Keratinocyte (primary cell): ENCODE measurements at regions not wholly inside any gene's neighbourhood (a gene's known extent, or its start where the extent isn't known, plus 50 kb on each side); places are given as distances from the start of the nearest gene placed in this dataset.
A peak's percentile ranks its signal among the peaks of the same experiment; 100 is the strongest.

Source experiments
- DNase-seq: peaks from one replicate; pipeline ENCODE4 v3.0.0-alpha.2; 2011; ENCODE audit warnings: low read depth, missing footprints, low spot score
- FAIRE-seq: peaks from 2 replicates; lab custom pipeline; 2011; peaks lifted over from hg19 to GRCh38; lab: Jason Lieb, UNC
- H2AFZ ChIP-seq: 2 replicates; pipeline ENCODE4 v1.6.0; 2012; ENCODE audit warnings: low read length, control low read depth, inconsistent platforms; ENCODE audit not compliant: control insufficient read depth
- H3K27ac ChIP-seq: 2 replicates; pipeline ENCODE4 v1.5.1; 2011; ENCODE audit warnings: low read length; ENCODE audit not compliant: control insufficient read depth, insufficient read depth
- H3K27me3 ChIP-seq: 3 replicates; pipeline ENCODE4 v1.6.0; 2011; ENCODE audit warnings: low read length; ENCODE audit not compliant: control insufficient read depth, insufficient read depth; ENCODE audit errors: extremely low read depth
- H3K36me3 ChIP-seq, 2 experiments: 2 replicates in 1 of 2; 3 replicates in 1 of 2; pipeline ENCODE4 v1.5.1; 2011; ENCODE audit warnings: low read length in 2 of 2, mild to moderate bottlenecking in 1 of 2; ENCODE audit not compliant: control insufficient read depth in 2 of 2, insufficient read depth in 2 of 2; ENCODE audit errors: extremely low read depth in 1 of 2
- H3K4me1 ChIP-seq: 3 replicates; pipeline ENCODE4 v1.5.1; 2011; ENCODE audit warnings: low read length; ENCODE audit not compliant: control insufficient read depth, insufficient read depth; ENCODE audit errors: extremely low read depth
- H3K4me2 ChIP-seq: 3 replicates; pipeline ENCODE4 v1.6.0; 2011; ENCODE audit warnings: low read depth, low read length; ENCODE audit not compliant: control insufficient read depth, insufficient read depth; ENCODE audit errors: extremely low read depth
- H3K4me3 ChIP-seq, 3 experiments: fragments of 200-600 bp in 1 of 3; sonication (generic) in 1 of 3; 2 replicates in 2 of 3; 3 replicates in 1 of 3; pipeline ENCODE4 v1.5.1; 2011 to 2016; ENCODE audit warnings: low read length in 3 of 3, mild to moderate bottlenecking in 3 of 3, control low read depth in 2 of 3, inconsistent platforms in 1 of 3, low read depth in 1 of 3, mixed read lengths in 1 of 3, mixed run types in 1 of 3, moderate library complexity in 1 of 3; ENCODE audit not compliant: control insufficient read depth in 2 of 3, insufficient read depth in 2 of 3; ENCODE audit errors: extremely low read depth in 1 of 3
- H3K79me2 ChIP-seq: 2 replicates; pipeline ENCODE4 v1.6.0; 2012; ENCODE audit warnings: low read length; ENCODE audit not compliant: control insufficient read depth, insufficient read depth
- H3K9ac ChIP-seq: 3 replicates; pipeline ENCODE4 v1.6.0; 2011; ENCODE audit warnings: low read length; ENCODE audit not compliant: control insufficient read depth, insufficient read depth; ENCODE audit errors: extremely low read depth
- H3K9me1 ChIP-seq: 3 replicates; pipeline ENCODE4 v1.6.0; 2011; ENCODE audit warnings: low read length; ENCODE audit not compliant: control insufficient read depth, insufficient read depth; ENCODE audit errors: extremely low read depth
- H3K9me3 ChIP-seq: 2 replicates; pipeline ENCODE4 v1.5.1; 2012; ENCODE audit warnings: low read depth, low read length; ENCODE audit not compliant: control insufficient read depth
- H4K20me1 ChIP-seq: 3 replicates; pipeline ENCODE4 v1.6.0; 2011; ENCODE audit warnings: low read length; ENCODE audit not compliant: control insufficient read depth, insufficient read depth; ENCODE audit errors: extremely low read depth
- CTCF ChIP-seq, 3 experiments: IDR thresholded peaks in 1 of 3; conservative IDR thresholded peaks in 1 of 3; optimal IDR thresholded peaks in 1 of 3; 2 replicates in 2 of 3; 3 replicates in 1 of 3; pipeline versions ENCODE3 to v1.5.1; 2011; ENCODE audit warnings: low read length in 3 of 3, mild to moderate bottlenecking in 3 of 3, moderate library complexity in 2 of 3, control low read depth in 1 of 3, inconsistent platforms in 1 of 3; ENCODE audit not compliant: insufficient read depth in 2 of 3; ENCODE audit errors: extremely low read depth in 1 of 3
- EZH2 ChIP-seq: IDR thresholded peaks from one replicate; pipeline ENCODE4 v1.6.1; 2012; ENCODE audit warnings: inconsistent platforms, mild to moderate bottlenecking, low read length, moderate library complexity
- dilution Hi-C: fragments of 300-500 bp; cut with MboI; formaldehyde crosslinking; loops from one replicate; pipeline ENCODE4 v1.7.0; 2020; ENCODE audit warnings: low sequenced_read_pairs; ENCODE audit not compliant: extremely low pct_ligation_motif_present

GRCh38 chr11:33645686-33646085 lies 54.9 kb downstream of the C11orf91 start:
- DNase-seq (no peak), FAIRE-seq (no peak)
- Histone ChIP-seq H3K36me3 (no peaks in the 10 kb centered on the region), H3K4me2 (no peak overlapping the region), H2AFZ (no peak overlapping the region), H3K27me3 (no peaks in the 10 kb centered on the region), H4K20me1 (no peaks in the 10 kb centered on the region), H3K27ac (no peak overlapping the region), H3K79me2 (no peaks in the 10 kb centered on the region), H3K9ac (no peak overlapping the region), H3K4me1 (peaks cover 6% of the 10 kb centered on the region), H3K9me1 (no peaks in the 10 kb centered on the region), H3K9me3 (no peaks in the 10 kb centered on the region), H3K4me3 (no peak overlapping the region)
- dilution Hi-C loops, result no loop called here
- TF ChIP-seq CTCF (optimal IDR thresholded peaks at IDR 0.05 in 1 of 3, IDR thresholded peaks at IDR 0.05 in 1 of 3, conservative IDR thresholded peaks at IDR 0.05 in 1 of 3; ENCODE audit: extremely low read depth in 1 of 3, insufficient read depth in 2 of 3, low read length in 3 of 3) (no peak), EZH2 (no peak)

- dilution Hi-C loops, result no loop called here
- H3K4me1 ChIP-seq, result peaks cover 6% of the 10 kb centered on the region
- no peaks in the 10 kb centered on the region for H3K27me3 ChIP-seq
- FAIRE-seq, result no peak
- H3K4me3 ChIP-seq, result no peak overlapping the region
- H3K4me2 ChIP-seq, result no peak overlapping the region
- no peaks in the 10 kb centered on the region for H3K36me3 ChIP-seq
- no peaks in the 10 kb centered on the region for H3K9me1 ChIP-seq
- no peak overlapping the region for H2AFZ ChIP-seq
- DNase-seq, result no peak
- peak overlapping the region; percentile 5 for H3K27ac ChIP-seq
- no peak overlapping the region for H3K9ac ChIP-seq
- no peaks in the 10 kb centered on the region for H3K79me2 ChIP-seq
- TF ChIP-seq EZH2 (no peak), CTCF (optimal IDR thresholded peaks at IDR 0.05 in 1 of 3, IDR thresholded peaks at IDR 0.05 in 1 of 3, conservative IDR thresholded peaks at IDR 0.05 in 1 of 3; ENCODE audit: extremely low read depth in 1 of 3, insufficient read depth in 2 of 3, low read length in 3 of 3) (no peak)
- H3K9me3 ChIP-seq, result no peaks in the 10 kb centered on the region
- H4K20me1 ChIP-seq, result no peaks in the 10 kb centered on the region
Observed at GRCh38 chr11:33643167-33643824, 57.3 kb downstream of the C11orf91 start.
